HepG2 (cell line): ENCODE measurements at regions not wholly inside any gene's neighbourhood (a gene's known extent, or its start where the extent isn't known, plus 50 kb on each side); places are given as distances from the start of the nearest gene placed in this dataset.
"Not testable (repeated sequence)": the region's sequence is repeated elsewhere in the genome, so short reads cannot be mapped to it uniquely, and the experiment has no call there.

Experiments
- ATAC-seq: fragments of 200-7000 bp; cut with Tn5 transposase; 3 replicates; pipeline ENCODE4 v1.9.1; 2020; ENCODE audit warnings: mild to moderate bottlenecking, moderate library complexity
- BruUV-seq: library from RNA; stranded (reverse); fragments of 400-500 nt; replicated peaks from 2 replicates; lab custom pipeline; 2021; lab: Mats Ljungman, UMichigan
- CTCF ChIA-PET: fragments of 300-600 bp; formaldehyde crosslinking; extraction: SDS; loops from one replicate; lab custom pipeline; 2021; ENCODE audit warnings: low total read pairs, inconsistent platforms, low intra/inter-chr PET ratio; lab: Yijun Ruan, JAX
- POLR2A ChIA-PET: fragments of 350-600 bp; sonication (Branson Sonifier 250); formaldehyde crosslinking; loops from one replicate; lab custom pipeline; 2020; ENCODE audit warnings: antibody characterized with exemption, inconsistent platforms; lab: Yijun Ruan, JAX
- DNase-seq: peaks from one replicate; pipeline ENCODE4 v3.0.0-alpha.2; 2015; ENCODE audit warnings: low spot score
- FAIRE-seq: peaks from 3 replicates; lab custom pipeline; 2011; peaks lifted over from hg19 to GRCh38; lab: Jason Lieb, UNC
- H2AFZ ChIP-seq: one replicate; pipeline ENCODE4 v1.6.1; 2011; ENCODE audit warnings: low read length, inconsistent platforms
- H3K27ac ChIP-seq: fragments of 300-600 bp; 3 replicates; pipeline ENCODE4 v1.8.0; 2011; ENCODE audit warnings: mixed run types, mild to moderate bottlenecking, mixed read lengths, low read length, inconsistent platforms; ENCODE audit not compliant: insufficient read depth; ENCODE audit errors: extremely low read length
- H3K27me3 ChIP-seq, 2 experiments: fragments of 200-600 bp in 1 of 2; 2 replicates in 1 of 2; 3 replicates in 1 of 2; pipeline versions ENCODE4 v1.6.0 to v1.8.0; 2011; ENCODE audit warnings: low read length in 2 of 2, mild to moderate bottlenecking in 2 of 2, moderate library complexity in 2 of 2, inconsistent platforms in 1 of 2; ENCODE audit not compliant: insufficient read depth in 2 of 2, control insufficient read depth in 1 of 2
- H3K36me3 ChIP-seq, 2 experiments: fragments of 200-600 bp in 1 of 2; replicated peaks in 1 of 2; 2 replicates in 1 of 2; 3 replicates in 1 of 2; pipeline versions ENCODE4 v1.5.1 to v1.8.0; 2011; ENCODE audit warnings: low read length in 2 of 2, inconsistent platforms in 1 of 2; ENCODE audit not compliant: insufficient read depth in 2 of 2, control insufficient read depth in 1 of 2
- H3K4me1 ChIP-seq: 2 replicates; pipeline ENCODE4 v1.5.1; 2012; ENCODE audit warnings: low read length, inconsistent platforms; ENCODE audit not compliant: insufficient read depth
- H3K4me2 ChIP-seq: 2 replicates; pipeline ENCODE4 v1.6.0; 2011; ENCODE audit warnings: low read depth, low read length, inconsistent platforms
- H3K4me3 ChIP-seq, 3 experiments: fragments of 200-600 bp in 1 of 3; sonication (generic), shearing (Covaris generic) in 1 of 3; replicated peaks in 1 of 3; 2 replicates each; pipeline ENCODE4 v1.5.1; 2011 to 2016; ENCODE audit warnings: low read length in 3 of 3, inconsistent platforms in 2 of 3, low read depth in 2 of 3, mild to moderate bottlenecking in 2 of 3, control low read depth in 1 of 3, mixed read lengths in 1 of 3; ENCODE audit not compliant: insufficient read depth in 1 of 3
- H3K79me2 ChIP-seq: one replicate; pipeline ENCODE4 v1.6.1; 2011; ENCODE audit warnings: low read length, inconsistent platforms; ENCODE audit not compliant: insufficient read depth
- H3K9ac ChIP-seq: 2 replicates; pipeline ENCODE4 v1.6.0; 2011; ENCODE audit warnings: mild to moderate bottlenecking, low read depth, low read length, inconsistent platforms; ENCODE audit not compliant: insufficient read depth
- H3K9me3 ChIP-seq: 2 replicates; pipeline ENCODE4 v1.5.1; 2012; ENCODE audit warnings: mild to moderate bottlenecking, low read length
- H4K20me1 ChIP-seq: 2 replicates; pipeline ENCODE4 v1.6.0; 2011; ENCODE audit warnings: inconsistent platforms, mild to moderate bottlenecking, low read length, moderate library complexity; ENCODE audit not compliant: insufficient read depth
- CREB1 ChIP-seq, 2 experiments: fragments of 450-650 bp in 1 of 2; IDR thresholded peaks; 2 replicates each; pipeline ENCODE4 v1.6.1; 2016 to 2017; ENCODE audit warnings: control low read depth in 1 of 2, mild to moderate bottlenecking in 1 of 2, missing compliant biosample characterization in 1 of 2, missing genetic modification characterization in 1 of 2
- WGBS: methylation state at CpG from one replicate; pipeline ENCODE4 v1.1.6; 2017; ENCODE audit warnings: low lambda C conversion rate; 5-methylcytosine and 5-hydroxymethylcytosine counted together
- in situ Hi-C: cut with HindIII; loops from 2 replicates; pipeline ENCODE4 v1.10.0; 2017; ENCODE audit warnings: low pct_unique_long_range_greater_than_20kb; ENCODE audit not compliant: extremely low pct_ligation_motif_present
- intact Hi-C: fragments of 100-400 bp; cut with micrococcal nuclease; formaldehyde crosslinking; loops from one replicate; pipeline ENCODE4 v1.10.0; 2022; ENCODE audit not compliant: unreplicated experiment

DNA sequence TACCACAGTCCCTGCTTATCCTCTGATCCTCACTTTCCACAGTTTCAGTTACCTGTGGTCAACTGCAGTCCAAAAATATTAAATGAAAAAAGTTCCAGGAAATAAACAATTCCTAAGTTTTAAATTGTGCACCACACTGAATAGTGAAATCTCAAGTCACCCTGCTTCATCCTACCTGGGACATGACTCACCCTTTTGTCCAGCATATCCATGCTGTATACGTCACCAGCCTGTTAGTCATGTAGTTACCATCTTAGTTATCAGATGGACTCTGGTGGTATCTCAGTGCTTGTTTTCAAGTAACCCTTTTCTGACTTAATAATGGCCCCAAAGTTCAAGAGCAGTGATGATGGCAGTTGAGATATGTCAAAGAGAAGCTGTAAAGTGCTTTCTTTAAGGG lies 69.4 kb upstream of the DPY19L1 start:
- H3K36me3 ChIP-seq; BruUV-seq; H3K27ac ChIP-seq; H3K79me2 ChIP-seq; H3K4me2 ChIP-seq; DNase-seq; H2AFZ ChIP-seq; H3K9me3 ChIP-seq; H3K27me3 ChIP-seq; in situ Hi-C loops; POLR2A ChIA-PET; H3K4me1 ChIP-seq; H3K9ac ChIP-seq; ATAC-seq; intact Hi-C loops; CTCF ChIA-PET; FAIRE-seq; H3K4me3 ChIP-seq; H4K20me1 ChIP-seq; TF ChIP-seq CREB1 (CRISPR knock-in tag; IDR thresholded peaks at IDR 0.05): not testable (repeated sequence)
- WGBS, result 0% methylated on average over 1 of the region's 1 CpG
- peak; percentile 78 for TF ChIP-seq CREB1 (IDR thresholded peaks at IDR 0.05)

DNA sequence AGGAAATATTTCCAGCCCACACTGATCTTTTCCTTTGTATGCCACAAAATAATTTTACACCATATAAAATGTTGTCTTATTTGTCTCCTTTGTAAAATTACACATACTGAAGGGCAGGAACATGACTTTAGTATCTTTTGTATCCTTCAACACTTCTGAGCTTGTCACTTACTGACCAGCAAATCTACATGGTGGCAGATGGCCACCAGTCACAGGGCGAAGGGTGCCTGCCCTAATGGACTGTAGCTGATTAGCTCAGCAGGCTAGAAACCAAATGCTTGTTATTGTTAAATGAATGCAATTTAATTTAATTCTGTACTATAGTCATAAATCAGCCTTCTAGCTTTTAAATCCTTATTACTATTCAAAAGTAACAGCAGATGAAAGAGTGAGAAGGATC lies 68.2 kb upstream of the DPY19L1 start:
- intact Hi-C loops, CTCF ChIA-PET, FAIRE-seq, H3K79me2 ChIP-seq, H3K4me3 ChIP-seq, H4K20me1 ChIP-seq, H3K4me2 ChIP-seq, POLR2A ChIA-PET, in situ Hi-C loops, H3K9me3 ChIP-seq, BruUV-seq, H2AFZ ChIP-seq, H3K36me3 ChIP-seq, H3K4me1 ChIP-seq, H3K27ac ChIP-seq, ATAC-seq, H3K27me3 ChIP-seq, H3K9ac ChIP-seq, DNase-seq: not testable (repeated sequence)
- WGBS, result 37% methylated on average over 1 of the region's 1 CpG

- H3K9me3 ChIP-seq, H2AFZ ChIP-seq, ATAC-seq, FAIRE-seq, DNase-seq, H3K4me1 ChIP-seq, H3K9ac ChIP-seq, H3K27ac ChIP-seq, H3K36me3 ChIP-seq, intact Hi-C loops, H3K79me2 ChIP-seq, H3K4me3 ChIP-seq, BruUV-seq, H3K4me2 ChIP-seq, in situ Hi-C loops, CTCF ChIA-PET, POLR2A ChIA-PET, H4K20me1 ChIP-seq, H3K27me3 ChIP-seq: not testable (repeated sequence)
- 30% methylated on average over 6 of the region's 6 CpGs for WGBS
These were observed 65.6 kb upstream of the DPY19L1 start for GRCh38 chr7:35102845-35103244.

DNA sequence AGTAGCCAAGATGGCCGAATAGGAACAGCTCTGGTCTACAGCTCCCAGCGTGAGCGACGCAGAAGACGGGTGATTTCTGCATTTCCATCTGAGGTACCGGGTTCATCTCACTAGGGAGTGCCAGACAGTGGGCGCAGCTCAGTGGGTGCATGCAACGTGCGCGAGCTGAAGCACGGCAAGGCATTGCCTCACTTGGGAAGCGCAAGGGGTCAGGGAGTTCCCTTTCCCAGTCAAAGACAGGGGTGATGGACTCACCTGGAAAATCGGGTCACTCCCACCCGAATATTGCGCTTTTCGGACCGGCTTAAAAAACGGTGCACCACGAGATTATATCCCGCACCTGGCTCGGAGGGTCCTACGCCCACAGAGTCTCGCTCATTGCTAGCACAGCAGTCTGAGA lies 55.7 kb upstream of the DPY19L1 start:
- BruUV-seq, CTCF ChIA-PET, POLR2A ChIA-PET, H3K79me2 ChIP-seq, intact Hi-C loops, H4K20me1 ChIP-seq, DNase-seq, H2AFZ ChIP-seq, H3K27me3 ChIP-seq, FAIRE-seq, H3K27ac ChIP-seq, H3K36me3 ChIP-seq, H3K9me3 ChIP-seq, in situ Hi-C loops, H3K9ac ChIP-seq, H3K4me2 ChIP-seq, H3K4me1 ChIP-seq, H3K4me3 ChIP-seq, ATAC-seq: not testable (repeated sequence)
- 83% methylated on average over 17 of the region's 23 CpGs for WGBS
